ENCODE measurements at regions not wholly inside any gene's neighbourhood (a gene's known extent, or its start where the extent isn't known, plus 50 kb on each side); places are given as distances from the start of the nearest gene placed in this dataset.

DNA sequence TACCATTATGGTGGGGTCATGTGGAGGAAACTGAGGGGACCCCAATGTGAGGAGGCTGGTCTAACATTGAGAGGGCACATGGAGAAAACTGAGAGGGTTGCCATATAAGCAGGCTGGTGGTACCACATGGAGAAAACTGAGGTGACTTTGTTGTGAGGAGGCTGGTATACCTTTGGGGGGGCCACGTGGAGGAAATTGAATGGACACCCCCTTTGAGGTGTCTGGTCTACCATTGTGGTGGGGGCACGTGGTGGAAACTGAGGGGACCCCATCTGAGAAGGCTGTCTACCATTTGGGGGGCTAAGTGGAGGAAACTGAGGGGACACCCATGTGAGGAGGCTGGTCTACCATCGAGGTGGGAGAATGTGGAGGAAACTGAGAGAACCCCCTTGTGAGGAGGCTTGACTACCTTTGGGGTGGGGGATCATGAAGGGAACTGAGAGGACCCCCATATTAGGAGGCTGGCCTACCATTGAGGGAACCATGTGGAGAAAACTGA, 163.8 kb downstream of the FBLN2 start:
- DNase-seq, result no peak
- H3K23me2 ChIP-seq (ENCODE audit: insufficient read length, low read depth, low read length, poor library complexity, severe bottlenecking), result no peaks in the 10 kb centered on the region
- no peak overlapping the region for H3K18ac ChIP-seq (ENCODE audit: insufficient read length, low read depth, low read length)
- no peak overlapping the region for H2BK15ac ChIP-seq (ENCODE audit: low read depth, low read length)
- H3K9ac ChIP-seq (ENCODE audit: extremely low read depth, insufficient read length, low read length), result no peak overlapping the region
- H3K36me3 Mint-ChIP-seq (ENCODE audit: insufficient read depth in 1 of 3, low read depth in 3 of 3), result peaks cover 0 to 15% (median 5%) of the 10 kb centered on the region in 3 experiments; a peak in 2 of 7 replicates
- H3K79me2 ChIP-seq (ENCODE audit: insufficient read depth, low read length), result no peaks in the 10 kb centered on the region
- no peak overlapping the region for H2AK5ac ChIP-seq (ENCODE audit: insufficient read length, low read length)
- no peak overlapping the region for H3K4me2 ChIP-seq (ENCODE audit: insufficient read depth, insufficient read length, low read length)
- H3K27ac Mint-ChIP-seq, result no peak overlapping the region
- H3K56ac ChIP-seq (ENCODE audit: insufficient read length, low read depth, low read length), result no peak overlapping the region
- peaks cover 3% of the 10 kb centered on the region; the same call in 1 of the 2 replicates for H3K4me1 ChIP-seq (ENCODE audit: insufficient read depth, low read length)
- H3K27me3 Mint-ChIP-seq (ENCODE audit: low read depth), result peaks cover 53% of the 10 kb centered on the region
- no peak overlapping the region for H3T11ph ChIP-seq (ENCODE audit: low read length)
- TF ChIP-seq, protein P1, sequence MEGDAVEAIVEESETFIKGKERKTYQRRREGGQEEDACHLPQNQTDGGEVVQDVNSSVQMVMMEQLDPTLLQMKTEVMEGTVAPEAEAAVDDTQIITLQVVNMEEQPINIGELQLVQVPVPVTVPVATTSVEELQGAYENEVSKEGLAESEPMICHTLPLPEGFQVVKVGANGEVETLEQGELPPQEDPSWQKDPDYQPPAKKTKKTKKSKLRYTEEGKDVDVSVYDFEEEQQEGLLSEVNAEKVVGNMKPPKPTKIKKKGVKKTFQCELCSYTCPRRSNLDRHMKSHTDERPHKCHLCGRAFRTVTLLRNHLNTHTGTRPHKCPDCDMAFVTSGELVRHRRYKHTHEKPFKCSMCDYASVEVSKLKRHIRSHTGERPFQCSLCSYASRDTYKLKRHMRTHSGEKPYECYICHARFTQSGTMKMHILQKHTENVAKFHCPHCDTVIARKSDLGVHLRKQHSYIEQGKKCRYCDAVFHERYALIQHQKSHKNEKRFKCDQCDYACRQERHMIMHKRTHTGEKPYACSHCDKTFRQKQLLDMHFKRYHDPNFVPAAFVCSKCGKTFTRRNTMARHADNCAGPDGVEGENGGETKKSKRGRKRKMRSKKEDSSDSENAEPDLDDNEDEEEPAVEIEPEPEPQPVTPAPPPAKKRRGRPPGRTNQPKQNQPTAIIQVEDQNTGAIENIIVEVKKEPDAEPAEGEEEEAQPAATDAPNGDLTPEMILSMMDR (conservative IDR thresholded peaks at IDR 0.05), result no peak
- no peak overlapping the region for H2AFZ ChIP-seq (ENCODE audit: low read length)
- H2BK20ac ChIP-seq (ENCODE audit: low read depth, low read length, poor library complexity, severe bottlenecking), result no peak overlapping the region
- no peak overlapping the region for H2BK5ac ChIP-seq (ENCODE audit: insufficient read length, low read length)
- WGBS (ENCODE audit: extremely low coverage, insufficient read length, low lambda C conversion rate), result no CpG with 5 or more reads among the region's 3 CpGs
- H4K20me1 ChIP-seq (ENCODE audit: control insufficient read depth, insufficient read depth, insufficient read length), result no peaks in the 10 kb centered on the region
- no peak overlapping the region for H3K23ac ChIP-seq (ENCODE audit: insufficient read length, low read depth, low read length)
- H3K4me3 Mint-ChIP-seq, result no peak overlapping the region
- no peak overlapping the region for H4K8ac ChIP-seq (replicated peaks; ENCODE audit: insufficient read length, low read depth, low read length)
- no peak overlapping the region for H3K14ac ChIP-seq (ENCODE audit: insufficient read depth, low read length)
- H3K4ac ChIP-seq (ENCODE audit: low read depth, low read length), result no peak overlapping the region
- no peaks in the 10 kb centered on the region for H3K79me1 ChIP-seq (ENCODE audit: insufficient read depth, low read depth, low read length, poor library complexity, severe bottlenecking)
- no peak overlapping the region for H2BK120ac ChIP-seq (ENCODE audit: low read depth, low read length, poor library complexity, severe bottlenecking)
- H3K4me1 Mint-ChIP-seq, result peaks cover 13 to 14% of the 10 kb centered on the region in 2 experiments
- H3K9me3 ChIP-seq (ENCODE audit: control insufficient read depth, low read depth, low read length), result peaks cover 6% of the 10 kb centered on the region
- H3K9me3 Mint-ChIP-seq, result peaks cover 35 to 49% of the 10 kb centered on the region in 2 experiments
- no peak overlapping the region for H3K27ac ChIP-seq (ENCODE audit: insufficient read length, low read depth, low read length)
- no peak overlapping the region for H2BK12ac ChIP-seq (ENCODE audit: insufficient read length, low read depth, low read length)
- H4K91ac ChIP-seq (ENCODE audit: insufficient read length, low read depth, low read length), result no peak overlapping the region
- H3K27me3 ChIP-seq (ENCODE audit: insufficient read depth, low read length), result no peaks in the 10 kb centered on the region
- no peak overlapping the region for H4K5ac ChIP-seq (ENCODE audit: insufficient read length, low read depth, low read length)

Data from H9 (cell line).